ENCODE measurements at regions not wholly inside any gene's neighbourhood (a gene's known extent, or its start where the extent isn't known, plus 50 kb on each side); places are given as distances from the start of the nearest gene placed in this dataset.

GRCh38 chr2:217114117-217114516 is 254.3 kb upstream of the TNP1 start:
- Histone ChIP-seq H3K27ac (ENCODE audit: low read depth, low read length) (no peak overlapping the region), H3K36me3 (ENCODE audit: insufficient read depth, low read length) (no peaks in the 10 kb centered on the region), H3K4me3 (ENCODE audit: low read depth in 1 of 2, low read length in 2 of 2) (no peak overlapping the region), H3K4me1 (ENCODE audit: insufficient read depth, low read length) (no peaks in the 10 kb centered on the region), H3K9me3 (ENCODE audit: low read length) (no peaks in the 10 kb centered on the region), H3K27me3 (ENCODE audit: control insufficient read depth in 1 of 2, insufficient read depth in 2 of 2, low read length in 2 of 2) (no peaks in the 10 kb centered on the region), H3K9ac (ENCODE audit: low read length) (no peak overlapping the region)

GRCh38 chr2:217113491-217113890 is 253.6 kb upstream of the TNP1 start:
- no peaks in the 10 kb centered on the region for H3K9me3 ChIP-seq (ENCODE audit: low read length)
- H3K27ac ChIP-seq (ENCODE audit: low read depth, low read length): no peak overlapping the region
- H3K9ac ChIP-seq (ENCODE audit: low read length): no peak overlapping the region
- H3K27me3 ChIP-seq (ENCODE audit: control insufficient read depth in 1 of 2, insufficient read depth in 2 of 2, low read length in 2 of 2): no peaks in the 10 kb centered on the region
- H3K36me3 ChIP-seq (ENCODE audit: insufficient read depth, low read length): no peaks in the 10 kb centered on the region
- H3K4me1 ChIP-seq (ENCODE audit: insufficient read depth, low read length): no peaks in the 10 kb centered on the region
- no peak overlapping the region for H3K4me3 ChIP-seq (ENCODE audit: low read depth in 1 of 2, low read length in 2 of 2)

DNA sequence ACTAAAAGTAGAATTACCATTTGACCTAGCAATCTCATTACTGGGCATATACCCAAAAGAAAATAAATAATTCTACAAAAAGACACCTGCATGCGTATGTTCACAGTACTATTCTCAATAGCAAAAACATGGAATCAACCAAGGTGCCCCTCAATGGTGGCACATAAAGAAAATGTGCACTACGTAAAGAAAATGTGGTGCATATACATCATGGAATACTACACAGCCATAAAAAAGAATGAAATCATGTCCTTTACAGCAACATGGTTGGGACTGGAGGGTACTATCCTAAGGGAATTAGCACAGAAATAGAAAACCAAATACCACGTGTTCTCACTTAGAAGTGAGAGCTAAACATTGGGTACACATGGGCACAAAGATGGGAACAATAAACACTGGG is 250.7 kb upstream of the TNP1 start:
- Histone ChIP-seq H3K27ac (ENCODE audit: low read depth, low read length) (no peak overlapping the region), H3K4me3 (ENCODE audit: low read depth in 1 of 2, low read length in 2 of 2) (no peak overlapping the region), H3K9me3 (ENCODE audit: low read length) (no peaks in the 10 kb centered on the region), H3K9ac (ENCODE audit: low read length) (no peak overlapping the region), H3K36me3 (ENCODE audit: insufficient read depth, low read length) (no peaks in the 10 kb centered on the region), H3K4me1 (ENCODE audit: insufficient read depth, low read length) (no peaks in the 10 kb centered on the region), H3K27me3 (ENCODE audit: control insufficient read depth in 1 of 2, insufficient read depth in 2 of 2, low read length in 2 of 2) (no peaks in the 10 kb centered on the region)

DNA sequence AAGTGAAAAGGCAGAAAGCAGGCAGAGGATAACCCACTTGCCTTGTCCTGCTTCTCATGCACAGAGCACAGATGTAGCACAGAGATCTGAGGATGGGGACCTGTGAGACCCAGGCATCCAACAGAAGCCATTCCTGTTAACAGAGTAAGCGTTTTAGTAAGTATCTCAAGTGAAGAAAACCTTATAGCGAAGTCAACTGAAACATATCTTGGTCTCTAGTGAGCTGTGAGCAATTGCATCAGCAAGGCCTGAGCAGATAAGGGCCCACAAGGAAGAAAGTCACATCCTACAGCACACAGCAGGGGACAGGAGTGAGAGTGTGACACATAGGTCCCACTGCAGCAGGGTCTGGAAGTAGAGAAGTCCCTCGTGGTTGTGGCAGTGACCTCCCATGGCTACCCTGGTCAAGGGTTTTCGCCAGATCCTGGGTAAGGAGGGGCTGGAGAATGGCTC is 248.7 kb upstream of the TNP1 start:
- Histone ChIP-seq H3K27ac (ENCODE audit: low read depth, low read length) (no peak overlapping the region), H3K9ac (ENCODE audit: low read length) (no peak overlapping the region), H3K4me3 (ENCODE audit: low read depth in 1 of 2, low read length in 2 of 2) (no peak overlapping the region), H3K9me3 (ENCODE audit: low read length) (no peaks in the 10 kb centered on the region), H3K27me3 (ENCODE audit: control insufficient read depth in 1 of 2, insufficient read depth in 2 of 2, low read length in 2 of 2) (no peaks in the 10 kb centered on the region), H3K4me1 (ENCODE audit: insufficient read depth, low read length) (no peaks in the 10 kb centered on the region), H3K36me3 (ENCODE audit: insufficient read depth, low read length) (no peaks in the 10 kb centered on the region)

GRCh38 chr2:217108086-217108485 is 248.2 kb upstream of the TNP1 start:
- Histone ChIP-seq H3K27ac (ENCODE audit: low read depth, low read length) (no peak overlapping the region), H3K9me3 (ENCODE audit: low read length) (no peaks in the 10 kb centered on the region), H3K9ac (ENCODE audit: low read length) (no peak overlapping the region), H3K36me3 (ENCODE audit: insufficient read depth, low read length) (no peaks in the 10 kb centered on the region), H3K27me3 (ENCODE audit: control insufficient read depth in 1 of 2, insufficient read depth in 2 of 2, low read length in 2 of 2) (no peaks in the 10 kb centered on the region), H3K4me1 (ENCODE audit: insufficient read depth, low read length) (no peaks in the 10 kb centered on the region), H3K4me3 (ENCODE audit: low read depth in 1 of 2, low read length in 2 of 2) (no peak overlapping the region)

DNA sequence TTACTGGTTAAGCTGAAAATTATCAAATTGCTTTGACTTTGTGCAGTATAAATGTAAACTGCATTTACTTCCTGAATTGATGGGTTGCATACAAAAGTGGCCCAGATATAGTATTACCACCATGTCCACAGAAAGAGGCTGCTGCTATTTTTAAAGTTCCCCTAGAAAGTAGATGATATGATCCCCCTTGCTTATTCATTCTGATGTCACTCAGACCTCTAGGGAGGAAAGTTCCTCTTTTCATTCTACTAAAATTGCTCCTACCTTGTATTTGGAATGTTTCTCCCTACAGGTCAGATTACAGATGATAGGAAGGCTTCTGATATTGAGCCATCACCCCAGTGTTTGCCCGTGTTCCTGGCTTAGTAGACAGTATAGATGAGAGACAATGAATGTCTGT is 247.6 kb upstream of the TNP1 start:
- Histone ChIP-seq H3K4me1 (ENCODE audit: insufficient read depth, low read length) (no peaks in the 10 kb centered on the region), H3K36me3 (ENCODE audit: insufficient read depth, low read length) (no peaks in the 10 kb centered on the region), H3K9me3 (ENCODE audit: low read length) (no peaks in the 10 kb centered on the region), H3K9ac (ENCODE audit: low read length) (no peak overlapping the region), H3K27me3 (ENCODE audit: control insufficient read depth in 1 of 2, insufficient read depth in 2 of 2, low read length in 2 of 2) (no peaks in the 10 kb centered on the region), H3K4me3 (ENCODE audit: low read depth in 1 of 2, low read length in 2 of 2) (no peak overlapping the region), H3K27ac (ENCODE audit: low read depth, low read length) (no peak overlapping the region)

- Histone ChIP-seq H3K27me3 (ENCODE audit: control insufficient read depth in 1 of 2, insufficient read depth in 2 of 2, low read length in 2 of 2) (no peaks in the 10 kb centered on the region), H3K36me3 (ENCODE audit: insufficient read depth, low read length) (no peaks in the 10 kb centered on the region), H3K4me1 (ENCODE audit: insufficient read depth, low read length) (no peaks in the 10 kb centered on the region), H3K9ac (ENCODE audit: low read length) (no peak overlapping the region), H3K27ac (ENCODE audit: low read depth, low read length) (no peak overlapping the region), H3K9me3 (ENCODE audit: low read length) (no peaks in the 10 kb centered on the region), H3K4me3 (ENCODE audit: low read depth in 1 of 2, low read length in 2 of 2) (no peak overlapping the region)
Observed at GRCh38 chr2:217106650-217107014, 246.8 kb upstream of the TNP1 start.

DNA sequence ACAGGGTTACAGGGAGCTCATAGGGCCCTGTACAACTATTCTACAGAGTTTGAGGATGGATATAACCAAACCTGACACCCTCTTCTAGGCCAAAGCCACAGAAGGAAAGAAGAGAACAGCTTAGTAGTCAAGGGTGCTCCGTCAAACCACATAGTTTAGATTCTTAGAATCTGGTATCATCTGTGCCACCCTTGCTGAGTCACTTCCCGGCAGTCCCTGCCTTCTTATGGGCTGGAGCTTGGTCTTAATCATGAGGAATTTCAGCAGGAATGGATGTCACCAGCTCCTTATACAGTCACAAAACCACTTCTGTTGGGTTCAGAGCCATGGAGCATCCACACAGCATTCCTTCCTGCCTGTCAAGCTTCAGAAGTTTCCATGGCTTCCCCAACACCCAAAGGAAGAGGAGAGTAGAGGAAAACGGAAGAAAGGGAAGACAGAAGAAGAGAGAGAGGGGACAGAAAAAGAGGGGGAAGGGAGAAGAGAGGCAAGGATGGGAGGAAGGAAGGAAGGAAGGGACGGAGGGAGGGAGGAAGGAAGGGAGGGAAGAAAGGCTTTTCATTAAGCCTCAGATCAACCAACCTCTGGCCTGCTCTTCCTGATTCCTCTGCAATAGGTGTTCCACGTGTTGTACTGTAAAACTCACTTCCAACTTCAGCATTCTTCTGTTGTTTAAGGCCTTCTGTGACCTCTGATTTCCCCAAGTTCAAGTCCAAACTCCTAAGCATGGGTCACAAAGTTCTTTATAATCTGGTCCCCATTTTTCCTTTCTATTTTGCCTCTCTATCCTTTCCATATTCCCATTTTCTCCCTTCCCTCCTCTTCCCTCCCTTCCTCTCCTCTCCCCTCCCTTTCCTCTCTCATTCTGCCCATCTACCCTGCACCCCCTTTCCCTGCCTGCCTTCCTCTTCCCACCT is 246.1 kb upstream of the TNP1 start:
- Histone ChIP-seq H3K27me3 (ENCODE audit: control insufficient read depth in 1 of 2, insufficient read depth in 2 of 2, low read length in 2 of 2) (no peaks in the 10 kb centered on the region), H3K36me3 (ENCODE audit: insufficient read depth, low read length) (no peaks in the 10 kb centered on the region), H3K4me3 (ENCODE audit: low read depth in 1 of 2, low read length in 2 of 2) (no peak overlapping the region), H3K27ac (ENCODE audit: low read depth, low read length) (no peak overlapping the region), H3K4me1 (ENCODE audit: insufficient read depth, low read length) (no peaks in the 10 kb centered on the region), H3K9ac (ENCODE audit: low read length) (no peak overlapping the region), H3K9me3 (ENCODE audit: low read length) (no peaks in the 10 kb centered on the region)

- Histone ChIP-seq H3K4me3 (ENCODE audit: low read depth in 1 of 2, low read length in 2 of 2) (no peak overlapping the region), H3K27me3 (ENCODE audit: control insufficient read depth in 1 of 2, insufficient read depth in 2 of 2, low read length in 2 of 2) (no peaks in the 10 kb centered on the region), H3K9ac (ENCODE audit: low read length) (no peak overlapping the region), H3K4me1 (ENCODE audit: insufficient read depth, low read length) (no peaks in the 10 kb centered on the region), H3K27ac (ENCODE audit: low read depth, low read length) (no peak overlapping the region), H3K9me3 (ENCODE audit: low read length) (no peaks in the 10 kb centered on the region), H3K36me3 (ENCODE audit: insufficient read depth, low read length) (no peaks in the 10 kb centered on the region)
Observed at GRCh38 chr2:217103752-217104545, 244.1 kb upstream of the TNP1 start.

GRCh38 chr2:217102956-217103355 is 243.1 kb upstream of the TNP1 start:
- Histone ChIP-seq H3K36me3 (ENCODE audit: insufficient read depth, low read length) (no peaks in the 10 kb centered on the region), H3K27ac (ENCODE audit: low read depth, low read length) (no peak overlapping the region), H3K27me3 (ENCODE audit: control insufficient read depth in 1 of 2, insufficient read depth in 2 of 2, low read length in 2 of 2) (no peaks in the 10 kb centered on the region), H3K4me3 (ENCODE audit: low read depth in 1 of 2, low read length in 2 of 2) (no peak overlapping the region), H3K4me1 (ENCODE audit: insufficient read depth, low read length) (no peaks in the 10 kb centered on the region), H3K9ac (ENCODE audit: low read length) (no peak overlapping the region), H3K9me3 (ENCODE audit: low read length) (no peaks in the 10 kb centered on the region)

DNA sequence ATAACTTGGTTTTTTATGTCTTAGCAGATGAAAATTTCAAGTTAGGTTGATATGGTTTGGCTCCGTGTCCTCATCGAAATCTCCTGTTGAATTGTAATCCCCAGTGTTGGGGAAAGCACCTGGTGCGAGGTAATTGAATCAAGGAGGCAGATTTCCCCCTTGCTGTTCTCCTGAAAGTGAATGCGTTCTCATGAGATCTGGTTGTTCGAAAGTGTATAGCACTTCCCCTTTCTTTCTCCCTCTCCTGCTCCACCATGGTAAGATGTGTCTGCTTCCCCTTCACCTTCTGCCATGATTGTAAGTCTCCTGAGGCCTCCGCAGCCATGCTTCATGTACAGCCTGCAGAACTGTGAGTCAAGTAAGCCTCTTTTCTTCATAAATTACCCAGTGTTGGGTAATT is 242.1 kb upstream of the TNP1 start:
- no peaks in the 10 kb centered on the region for H3K4me1 ChIP-seq (ENCODE audit: insufficient read depth, low read length)
- H3K36me3 ChIP-seq (ENCODE audit: insufficient read depth, low read length): no peaks in the 10 kb centered on the region
- no peak overlapping the region for H3K4me3 ChIP-seq (ENCODE audit: low read depth in 1 of 2, low read length in 2 of 2)
- no peaks in the 10 kb centered on the region for H3K9me3 ChIP-seq (ENCODE audit: low read length)
- H3K27ac ChIP-seq (ENCODE audit: low read depth, low read length): no peak overlapping the region
- no peak overlapping the region for H3K9ac ChIP-seq (ENCODE audit: low read length)
- no peaks in the 10 kb centered on the region for H3K27me3 ChIP-seq (ENCODE audit: control insufficient read depth in 1 of 2, insufficient read depth in 2 of 2, low read length in 2 of 2)

Data from muscle layer of colon (tissue), 2 donors.